ENCODE measurements at regions not wholly inside any gene's neighbourhood (a gene's known extent, or its start where the extent isn't known, plus 50 kb on each side); places are given as distances from the start of the nearest gene placed in this dataset.

GRCh38 chr18:44245019-44245418, 435.7 kb upstream of the SETBP1 start:
- no peak for TF ChIP-seq CTCF (IDR thresholded peaks at IDR 0.05)
- no peak for TF ChIP-seq EP300 (IDR thresholded peaks at IDR 0.05)
- TF ChIP-seq POLR2A (IDR thresholded peaks at IDR 0.05; ENCODE audit: low read depth): no peak
- no peak for TF ChIP-seq POLR2AphosphoS5 (IDR thresholded peaks at IDR 0.05)
